ENCODE measurements at regions not wholly inside any gene's neighbourhood (a gene's known extent, or its start where the extent isn't known, plus 50 kb on each side); places are given as distances from the start of the nearest gene placed in this dataset.

GRCh38 chr5:88610586-88610985 is 272.4 kb downstream of the MEF2C start:
- no peak for TF ChIP-seq CTCF (IDR thresholded peaks at IDR 0.05; ENCODE audit: borderline replicate concordance, extremely low read depth, low read length, poor library complexity, severe bottlenecking)
- no peak for TF ChIP-seq EZH2 (IDR thresholded peaks at IDR 0.05; ENCODE audit: borderline replicate concordance, low read depth, low read length, severe bottlenecking)

All from DND-41 (cell line).